Suprapubic skin (tissue), 4 donors: ENCODE measurements at regions not wholly inside any gene's neighbourhood (a gene's known extent, or its start where the extent isn't known, plus 50 kb on each side); places are given as distances from the start of the nearest gene placed in this dataset.

Experiments
- POLR2A ChIP-seq, 2 donors: fragments of 450-650 bp; IDR thresholded peaks; one replicate each; pipeline ENCODE4 v1.6.1; 2017; ENCODE audit warnings: antibody characterized with exemption in 2 of 2, mild to moderate bottlenecking in 2 of 2, moderate library complexity in 2 of 2
- POLR2AphosphoS5 ChIP-seq, 3 donors: sonication (generic); formaldehyde crosslinking; IDR thresholded peaks; one replicate each; pipeline ENCODE4 v1.6.1; 2017; ENCODE audit warnings: antibody characterized with exemption in 3 of 3
- TF ChIP-seq, protein P1 (sequence below), 2 donors: fragments of 200-600 bp in 1 of 2; fragments of 450-650 bp in 1 of 2; sonication (generic) in 1 of 2; IDR thresholded peaks; one replicate each; pipeline ENCODE4 v1.5.1; 2016 to 2019; ENCODE audit warnings: antibody characterized with exemption in 2 of 2, mild to moderate bottlenecking in 1 of 2, moderate library complexity in 1 of 2

DNA sequence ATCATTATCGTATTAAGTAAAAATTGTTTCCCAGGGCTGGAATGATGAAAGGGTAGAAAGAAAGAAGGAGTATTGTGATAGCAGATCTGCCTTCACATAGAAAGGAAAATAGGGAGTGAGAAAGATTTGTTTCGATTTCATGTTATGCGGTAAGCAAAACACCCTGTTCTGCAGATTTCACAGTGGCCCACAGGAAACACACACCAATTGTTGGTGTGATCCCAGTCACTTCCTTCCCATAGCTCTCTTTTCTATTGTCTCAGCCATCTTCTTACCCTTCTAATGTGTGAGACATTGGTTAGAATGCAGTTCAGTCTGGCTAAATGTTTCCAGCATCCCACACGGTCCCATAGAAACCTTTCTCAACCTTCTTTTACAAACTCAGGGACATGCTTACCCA lies 2709.8 kb downstream of the PCDH7 start:
- TF ChIP-seq, protein P1, sequence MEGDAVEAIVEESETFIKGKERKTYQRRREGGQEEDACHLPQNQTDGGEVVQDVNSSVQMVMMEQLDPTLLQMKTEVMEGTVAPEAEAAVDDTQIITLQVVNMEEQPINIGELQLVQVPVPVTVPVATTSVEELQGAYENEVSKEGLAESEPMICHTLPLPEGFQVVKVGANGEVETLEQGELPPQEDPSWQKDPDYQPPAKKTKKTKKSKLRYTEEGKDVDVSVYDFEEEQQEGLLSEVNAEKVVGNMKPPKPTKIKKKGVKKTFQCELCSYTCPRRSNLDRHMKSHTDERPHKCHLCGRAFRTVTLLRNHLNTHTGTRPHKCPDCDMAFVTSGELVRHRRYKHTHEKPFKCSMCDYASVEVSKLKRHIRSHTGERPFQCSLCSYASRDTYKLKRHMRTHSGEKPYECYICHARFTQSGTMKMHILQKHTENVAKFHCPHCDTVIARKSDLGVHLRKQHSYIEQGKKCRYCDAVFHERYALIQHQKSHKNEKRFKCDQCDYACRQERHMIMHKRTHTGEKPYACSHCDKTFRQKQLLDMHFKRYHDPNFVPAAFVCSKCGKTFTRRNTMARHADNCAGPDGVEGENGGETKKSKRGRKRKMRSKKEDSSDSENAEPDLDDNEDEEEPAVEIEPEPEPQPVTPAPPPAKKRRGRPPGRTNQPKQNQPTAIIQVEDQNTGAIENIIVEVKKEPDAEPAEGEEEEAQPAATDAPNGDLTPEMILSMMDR (IDR thresholded peaks at IDR 0.05) = no peak
- TF ChIP-seq POLR2AphosphoS5 (IDR thresholded peaks at IDR 0.05) = no peak
- TF ChIP-seq POLR2A (IDR thresholded peaks at IDR 0.05) = no peak
